Activated CD4-positive, alpha-beta memory T cell treated with anti-CD3 and anti-CD28 coated beads for 36 hours (primary cell): ENCODE measurements at regions not wholly inside any gene's neighbourhood (a gene's known extent, or its start where the extent isn't known, plus 50 kb on each side); places are given as distances from the start of the nearest gene placed in this dataset.

Source experiments
- CTCF ChIA-PET: fragments of 350-600 bp; sonication (Branson Sonifier 250); formaldehyde crosslinking; loops from one replicate; lab custom pipeline; 2021; ENCODE audit warnings: antibody characterized with exemption, inconsistent platforms; lab: Charles Lee
- POLR2A ChIA-PET: fragments of 350-600 bp; sonication (Branson Sonifier 250); formaldehyde crosslinking; loops from one replicate; lab custom pipeline; 2021; ENCODE audit warnings: antibody characterized with exemption; lab: Charles Lee
- DNase-seq: peaks from one replicate; pipeline ENCODE4 v3.0.0-alpha.2; 2020
- H3K27ac Mint-ChIP-seq: one replicate; pipeline ENCODE4 v1.8.0; 2021; ENCODE audit warnings: mixed read lengths
- H3K27me3 Mint-ChIP-seq: one replicate; pipeline ENCODE4 v1.8.0; 2021; ENCODE audit warnings: mixed read lengths
- H3K36me3 Mint-ChIP-seq: one replicate; pipeline ENCODE4 v1.8.0; 2021; ENCODE audit warnings: mixed read lengths
- H3K4me1 Mint-ChIP-seq: one replicate; pipeline ENCODE4 v1.8.0; 2021; ENCODE audit warnings: low read depth, mixed read lengths
- H3K4me3 Mint-ChIP-seq: one replicate; pipeline ENCODE4 v1.8.0; 2021; ENCODE audit warnings: mild to moderate bottlenecking, mixed read lengths
- H3K9me3 Mint-ChIP-seq: one replicate; pipeline ENCODE4 v1.8.0; 2021; ENCODE audit warnings: mixed read lengths
- intact Hi-C: fragments of 100-400 bp; cut with micrococcal nuclease; formaldehyde crosslinking; loops from one replicate; pipeline ENCODE4 v1.15.1; 2023

GRCh38 chr10:81042647-81043046, 504.9 kb downstream of the SH2D4B start:
- Mint-ChIP-seq H3K27me3 (no peaks in the 10 kb centered on the region), H3K9me3 (no peaks in the 10 kb centered on the region), H3K4me3 (no peak overlapping the region), H3K4me1 (no peaks in the 10 kb centered on the region), H3K27ac (no peak overlapping the region), H3K36me3 (no peaks in the 10 kb centered on the region)
- ChIA-PET CTCF (no interaction called here), POLR2A (no interaction called here)
- intact Hi-C loops = no loop called here
- DNase-seq = no peak

GRCh38 chr10:81065474-81065873, 527.8 kb downstream of the SH2D4B start:
- Mint-ChIP-seq H3K4me3 (no peak overlapping the region), H3K9me3 (no peaks in the 10 kb centered on the region), H3K4me1 (no peaks in the 10 kb centered on the region), H3K27ac (no peak overlapping the region), H3K27me3 (no peaks in the 10 kb centered on the region), H3K36me3 (no peaks in the 10 kb centered on the region)
- ChIA-PET CTCF (no interaction called here), POLR2A (no interaction called here)
- DNase-seq = no peak
- intact Hi-C loops = no loop called here

- ChIA-PET CTCF (no interaction called here), POLR2A (no interaction called here)
- Mint-ChIP-seq H3K4me1 (no peaks in the 10 kb centered on the region), H3K9me3 (no peaks in the 10 kb centered on the region), H3K27me3 (no peaks in the 10 kb centered on the region), H3K36me3 (no peaks in the 10 kb centered on the region), H3K27ac (no peak overlapping the region), H3K4me3 (no peak overlapping the region)
- DNase-seq = no peak
- intact Hi-C loops = no loop called here
These were observed 530.8 kb downstream of the SH2D4B start for GRCh38 chr10:81068460-81068859.

GRCh38 chr10:81071087-81071796, 533.5 kb downstream of the SH2D4B start:
- no peak overlapping the region for H3K27ac Mint-ChIP-seq
- no peaks in the 10 kb centered on the region for H3K4me1 Mint-ChIP-seq
- H3K27me3 Mint-ChIP-seq = no peaks in the 10 kb centered on the region
- H3K9me3 Mint-ChIP-seq = no peaks in the 10 kb centered on the region
- H3K36me3 Mint-ChIP-seq = no peaks in the 10 kb centered on the region
- intact Hi-C loops = no loop called here
- ChIA-PET CTCF (no interaction called here), POLR2A (interaction anchor here (0.7 kb wide), 1 partner anchor 160 kb away, joined by 3 read pairs; no protein-coding TSS in a partner anchor)
- no peak overlapping the region for H3K4me3 Mint-ChIP-seq
- no peak for DNase-seq

- CTCF ChIA-PET = no interaction called here
- no peak for DNase-seq
- intact Hi-C loops = no loop called here
- no peaks in the 10 kb centered on the region for H3K9me3 Mint-ChIP-seq
- H3K27me3 Mint-ChIP-seq = no peaks in the 10 kb centered on the region
- no peaks in the 10 kb centered on the region for H3K36me3 Mint-ChIP-seq
- POLR2A ChIA-PET = no interaction called here
- no peaks in the 10 kb centered on the region for H3K4me1 Mint-ChIP-seq
- H3K4me3 Mint-ChIP-seq = no peak overlapping the region
- no peak overlapping the region for H3K27ac Mint-ChIP-seq
These were observed 535.5 kb downstream of the SH2D4B start for GRCh38 chr10:81073155-81073554.

GRCh38 chr10:81081887-81082620, 544.4 kb downstream of the SH2D4B start:
- H3K9me3 Mint-ChIP-seq = peaks cover 7% of the 10 kb centered on the region
- CTCF ChIA-PET = no interaction called here
- no peak overlapping the region for H3K4me3 Mint-ChIP-seq
- H3K27me3 Mint-ChIP-seq = no peaks in the 10 kb centered on the region
- POLR2A ChIA-PET = no interaction called here
- DNase-seq = no peak
- H3K36me3 Mint-ChIP-seq = no peaks in the 10 kb centered on the region
- intact Hi-C loops = no loop called here
- no peak overlapping the region for H3K27ac Mint-ChIP-seq
- H3K4me1 Mint-ChIP-seq = no peaks in the 10 kb centered on the region

GRCh38 chr10:81082621-81083376, 545.1 kb downstream of the SH2D4B start:
- POLR2A ChIA-PET = no interaction called here
- no peak for DNase-seq
- intact Hi-C loops = no loop called here
- no peaks in the 10 kb centered on the region for H3K27me3 Mint-ChIP-seq
- no peaks in the 10 kb centered on the region for H3K36me3 Mint-ChIP-seq
- H3K4me3 Mint-ChIP-seq = no peak overlapping the region
- H3K4me1 Mint-ChIP-seq = no peaks in the 10 kb centered on the region
- no peak overlapping the region for H3K27ac Mint-ChIP-seq
- CTCF ChIA-PET = no interaction called here
- H3K9me3 Mint-ChIP-seq = peaks cover 7% of the 10 kb centered on the region

GRCh38 chr10:81093056-81093455, 555.4 kb downstream of the SH2D4B start:
- intact Hi-C loops = no loop called here
- Mint-ChIP-seq H3K27me3 (no peaks in the 10 kb centered on the region), H3K36me3 (no peaks in the 10 kb centered on the region), H3K4me1 (no peaks in the 10 kb centered on the region), H3K27ac (no peak overlapping the region), H3K4me3 (no peak overlapping the region), H3K9me3 (no peaks in the 10 kb centered on the region)
- ChIA-PET POLR2A (no interaction called here), CTCF (no interaction called here)
- DNase-seq = no peak

- CTCF ChIA-PET = no interaction called here
- intact Hi-C loops = no loop called here
- Mint-ChIP-seq H3K9me3 (no peaks in the 10 kb centered on the region), H3K36me3 (no peaks in the 10 kb centered on the region), H3K4me1 (no peaks in the 10 kb centered on the region), H3K27me3 (no peaks in the 10 kb centered on the region), H3K4me3 (no peak overlapping the region), H3K27ac (no peak overlapping the region)
- no peak for DNase-seq
- POLR2A ChIA-PET = no interaction called here
These were observed 557.5 kb downstream of the SH2D4B start for GRCh38 chr10:81095238-81095637.

- POLR2A ChIA-PET = no interaction called here
- Mint-ChIP-seq H3K9me3 (no peaks in the 10 kb centered on the region), H3K27ac (no peak overlapping the region), H3K4me3 (no peak overlapping the region), H3K36me3 (no peaks in the 10 kb centered on the region), H3K27me3 (no peaks in the 10 kb centered on the region), H3K4me1 (no peaks in the 10 kb centered on the region)
- intact Hi-C loops = no loop called here
- DNase-seq = no peak
- CTCF ChIA-PET = no interaction called here
These were observed 558.9 kb downstream of the SH2D4B start for GRCh38 chr10:81096558-81096957.

GRCh38 chr10:81101062-81101461, 563.4 kb downstream of the SH2D4B start:
- ChIA-PET POLR2A (no interaction called here), CTCF (no interaction called here)
- intact Hi-C loops = no loop called here
- Mint-ChIP-seq H3K27me3 (no peaks in the 10 kb centered on the region), H3K4me1 (no peaks in the 10 kb centered on the region), H3K27ac (no peak overlapping the region), H3K9me3 (no peaks in the 10 kb centered on the region), H3K4me3 (no peak overlapping the region), H3K36me3 (no peaks in the 10 kb centered on the region)
- no peak for DNase-seq

GRCh38 chr10:81104494-81104893, 566.8 kb downstream of the SH2D4B start:
- no peaks in the 10 kb centered on the region for H3K36me3 Mint-ChIP-seq
- ChIA-PET CTCF (no interaction called here), POLR2A (no interaction called here)
- no peak overlapping the region for H3K27ac Mint-ChIP-seq
- no peaks in the 10 kb centered on the region for H3K27me3 Mint-ChIP-seq
- no peaks in the 10 kb centered on the region for H3K4me1 Mint-ChIP-seq
- H3K4me3 Mint-ChIP-seq = no peak overlapping the region
- intact Hi-C loops = no loop called here
- no peaks in the 10 kb centered on the region for H3K9me3 Mint-ChIP-seq
- DNase-seq = no peak
